NCI-H1048 (cell line): ENCODE measurements at regions not wholly inside any gene's neighbourhood (a gene's known extent, or its start where the extent isn't known, plus 50 kb on each side); places are given as distances from the start of the nearest gene placed in this dataset.
"Not testable (repeated sequence)": the region's sequence is repeated elsewhere in the genome, so short reads cannot be mapped to it uniquely, and the experiment has no call there.

Experiments
- DNase-seq: peaks from one replicate; lab custom pipeline; 2025; lab: John Stamatoyannopoulos, UW

- DNase-seq, result no peak
Observed at GRCh38 chr1:217137210-217137881, 414.1 kb upstream of the ESRRG start.

DNA sequence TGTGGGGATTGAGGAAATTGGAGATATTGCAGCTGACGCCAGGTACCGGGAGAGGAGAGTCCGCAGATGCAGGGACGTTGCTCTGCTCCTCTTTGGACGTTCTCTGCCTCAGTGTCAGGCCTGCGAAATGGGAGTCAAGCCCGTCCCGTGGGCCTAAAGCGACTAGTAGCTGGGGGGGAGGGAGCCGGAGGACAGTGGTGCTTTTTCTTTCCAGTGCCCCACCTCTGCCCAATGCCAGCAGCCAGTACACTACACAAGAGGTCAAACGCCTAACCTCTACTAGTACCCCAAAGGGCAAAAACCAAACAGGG lies 413.6 kb upstream of the ESRRG start:
- no peak for DNase-seq

- DNase-seq, result no peak
Observed at GRCh38 chr1:217135987-217136894, 413.0 kb upstream of the ESRRG start.

- no peak for DNase-seq
Observed at GRCh38 chr1:217135569-217135915, 412.3 kb upstream of the ESRRG start.

DNA sequence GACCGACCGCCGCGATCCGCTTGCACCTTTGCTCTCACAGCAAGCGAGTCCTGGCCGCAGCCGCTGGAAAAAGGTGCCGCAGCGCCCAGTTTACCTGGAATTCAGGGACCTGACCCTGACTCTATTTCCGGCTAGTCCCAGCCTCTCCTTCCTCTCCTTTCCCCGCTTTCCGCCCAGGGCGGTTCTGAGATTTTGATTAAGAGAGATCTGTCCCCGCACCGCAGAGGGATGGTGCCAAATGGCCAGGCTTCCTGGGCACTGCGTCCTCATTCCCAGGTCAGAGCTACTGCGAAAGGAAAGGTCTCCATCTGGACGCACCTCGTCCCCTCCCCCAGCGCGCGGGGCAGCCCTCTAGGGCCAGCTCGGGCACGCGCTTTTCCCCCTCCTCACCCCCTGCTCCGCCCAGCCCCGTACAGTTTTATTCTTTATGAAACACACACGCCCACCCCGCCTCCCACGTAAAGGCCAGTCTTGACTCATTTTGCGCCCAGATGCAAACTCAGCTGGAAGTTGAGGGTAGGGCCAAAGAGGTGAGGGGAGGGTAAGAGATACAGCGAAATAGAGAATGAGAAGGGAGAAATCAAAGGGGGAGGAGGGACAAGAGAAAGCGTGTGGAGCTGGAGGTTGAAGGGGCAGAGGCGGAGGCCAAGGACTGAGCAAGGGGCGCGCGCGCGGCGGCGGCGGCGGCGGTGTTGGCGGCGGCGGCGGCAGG lies 411.8 kb upstream of the ESRRG start:
- DNase-seq, result no peak

GRCh38 chr1:217133958-217134856 lies 411.0 kb upstream of the ESRRG start:
- DNase-seq, result no peak

DNA sequence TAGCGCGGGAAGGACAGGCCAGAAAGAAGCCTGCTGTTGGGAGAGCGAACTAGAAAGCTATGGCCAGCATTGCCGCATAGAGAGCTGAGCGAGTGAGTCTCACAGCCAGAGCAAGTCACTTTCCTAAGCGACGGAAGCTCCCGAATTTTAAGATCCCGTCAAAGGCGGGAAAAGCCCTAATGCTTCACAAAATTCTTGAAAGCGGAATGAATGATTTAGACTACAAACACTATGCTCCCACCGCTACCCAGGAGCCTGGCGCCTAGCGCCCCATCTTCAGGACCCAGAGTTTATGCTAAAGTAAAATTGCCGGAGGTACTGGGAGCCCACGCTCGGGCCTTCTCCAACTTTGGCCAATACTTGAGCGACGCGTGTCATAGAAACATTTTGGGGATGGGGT lies 409.9 kb upstream of the ESRRG start:
- DNase-seq, result no peak

DNA sequence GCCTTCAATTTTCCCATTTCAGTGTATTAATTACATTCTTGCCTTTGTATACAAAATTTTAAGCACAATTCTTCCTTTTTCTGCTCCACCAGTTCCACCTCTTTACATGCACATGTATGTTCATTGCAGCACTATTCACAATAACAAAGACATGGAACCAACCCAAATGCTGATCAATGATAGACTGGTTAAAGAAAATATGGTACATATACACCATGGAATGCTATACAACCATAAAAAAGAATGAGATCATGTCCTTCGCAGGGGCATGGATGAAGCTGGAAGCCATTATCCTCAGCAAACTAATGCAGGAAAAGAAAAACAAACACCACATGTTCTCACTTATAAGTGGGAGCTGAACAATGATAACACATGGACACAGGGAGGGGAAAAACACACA lies 400.1 kb upstream of the ESRRG start:
- DNase-seq, result not testable (repeated sequence)

- DNase-seq, result no peak
Observed at GRCh38 chr1:217117973-217118465, 394.8 kb upstream of the ESRRG start.

- DNase-seq, result no peak
Observed at GRCh38 chr1:217115404-217116380, 392.5 kb upstream of the ESRRG start.

DNA sequence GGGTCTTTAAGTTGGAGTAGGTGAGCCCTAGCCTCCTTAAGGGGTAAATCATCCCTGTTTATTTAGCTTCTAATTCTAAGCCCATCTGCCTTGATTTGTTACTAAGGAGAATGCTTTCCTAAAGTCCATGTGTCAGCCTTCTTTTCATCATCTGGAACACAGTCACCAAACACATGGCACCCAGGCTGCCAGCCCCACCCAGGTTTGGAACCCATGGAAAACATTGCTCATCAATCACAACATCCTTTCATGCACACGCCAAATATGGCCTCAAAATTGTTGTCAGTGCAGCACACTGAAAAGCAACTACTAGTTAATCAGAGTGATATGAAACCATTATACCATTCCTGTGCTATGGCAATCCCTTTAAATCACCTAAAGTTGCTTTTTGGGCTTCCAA lies 386.7 kb upstream of the ESRRG start:
- no peak for DNase-seq

DNA sequence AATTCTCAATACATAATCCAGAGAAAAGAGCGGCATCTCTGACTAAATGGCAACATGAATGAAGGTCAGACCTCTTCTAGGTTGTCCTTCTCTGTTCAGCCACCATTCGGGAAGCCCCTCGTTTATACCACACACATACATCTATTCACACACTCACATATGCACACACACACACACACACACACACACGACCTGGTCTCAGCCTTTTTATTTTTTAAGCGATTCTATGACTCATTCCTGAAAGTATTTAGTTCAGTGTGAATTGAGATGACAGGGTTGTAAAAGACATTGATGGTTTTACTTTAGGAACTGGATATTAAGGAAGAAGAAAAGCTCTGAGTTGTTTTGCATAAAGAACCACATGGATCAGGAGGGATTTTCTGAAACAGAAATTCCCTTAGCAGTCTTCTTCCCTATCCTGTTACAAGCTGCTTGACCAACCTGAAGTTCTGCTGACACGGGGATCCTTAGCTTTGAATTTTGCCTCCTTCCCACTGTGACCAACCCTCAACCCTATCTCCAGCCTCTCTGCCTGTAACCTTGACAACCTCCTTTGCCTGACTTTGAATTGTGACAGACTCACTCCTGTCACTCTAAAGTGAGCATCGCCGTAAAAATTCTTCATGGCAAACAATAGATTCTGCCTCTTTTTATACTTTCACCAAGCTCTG lies 383.1 kb upstream of the ESRRG start:
- no peak for DNase-seq

- DNase-seq, result no peak
Observed at GRCh38 chr1:217105437-217105836, 382.2 kb upstream of the ESRRG start.

DNA sequence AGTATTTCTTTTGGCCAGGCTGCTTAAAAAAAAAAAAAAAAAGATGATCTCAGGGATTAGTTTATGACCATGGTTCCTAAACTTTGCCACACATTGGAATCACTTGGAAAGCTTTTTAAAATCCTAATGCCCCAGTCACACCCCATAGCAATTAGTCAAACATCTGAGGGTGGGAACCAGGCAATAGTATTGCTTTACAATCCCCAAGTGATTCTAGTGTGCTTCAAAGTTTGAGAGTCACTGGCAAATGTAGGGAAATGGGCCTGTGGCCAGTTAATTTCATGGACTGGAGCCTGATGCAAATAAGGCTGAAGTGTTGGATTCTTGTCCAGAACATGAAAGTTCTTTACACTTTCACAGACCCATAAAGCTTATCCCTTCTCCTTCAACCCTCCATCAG lies 374.6 kb upstream of the ESRRG start:
- DNase-seq, result no peak

DNA sequence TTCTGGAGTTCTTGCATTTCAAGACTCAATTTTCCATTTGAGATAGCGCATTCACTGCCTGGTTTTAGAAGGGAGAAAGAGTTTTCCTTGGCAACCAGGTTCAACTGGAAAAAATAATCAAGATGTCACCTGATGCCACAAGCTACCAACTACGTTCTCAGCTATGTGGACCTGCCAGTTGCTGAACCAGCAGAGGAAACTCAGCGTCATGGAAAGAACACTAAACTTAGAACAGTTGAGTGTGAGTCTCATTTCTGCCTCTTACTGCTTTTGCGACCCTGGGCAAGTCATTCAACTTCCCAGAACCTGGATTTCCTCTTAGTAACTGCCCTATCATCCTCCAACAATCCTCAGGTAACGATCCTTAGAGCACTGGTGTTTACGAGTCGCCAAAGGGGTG lies 373.0 kb upstream of the ESRRG start:
- DNase-seq, result no peak

- peak; percentile 9 for DNase-seq
Observed at GRCh38 chr1:217095050-217095622, 371.9 kb upstream of the ESRRG start.

GRCh38 chr1:217091561-217091960 lies 368.3 kb upstream of the ESRRG start:
- DNase-seq, result no peak

DNA sequence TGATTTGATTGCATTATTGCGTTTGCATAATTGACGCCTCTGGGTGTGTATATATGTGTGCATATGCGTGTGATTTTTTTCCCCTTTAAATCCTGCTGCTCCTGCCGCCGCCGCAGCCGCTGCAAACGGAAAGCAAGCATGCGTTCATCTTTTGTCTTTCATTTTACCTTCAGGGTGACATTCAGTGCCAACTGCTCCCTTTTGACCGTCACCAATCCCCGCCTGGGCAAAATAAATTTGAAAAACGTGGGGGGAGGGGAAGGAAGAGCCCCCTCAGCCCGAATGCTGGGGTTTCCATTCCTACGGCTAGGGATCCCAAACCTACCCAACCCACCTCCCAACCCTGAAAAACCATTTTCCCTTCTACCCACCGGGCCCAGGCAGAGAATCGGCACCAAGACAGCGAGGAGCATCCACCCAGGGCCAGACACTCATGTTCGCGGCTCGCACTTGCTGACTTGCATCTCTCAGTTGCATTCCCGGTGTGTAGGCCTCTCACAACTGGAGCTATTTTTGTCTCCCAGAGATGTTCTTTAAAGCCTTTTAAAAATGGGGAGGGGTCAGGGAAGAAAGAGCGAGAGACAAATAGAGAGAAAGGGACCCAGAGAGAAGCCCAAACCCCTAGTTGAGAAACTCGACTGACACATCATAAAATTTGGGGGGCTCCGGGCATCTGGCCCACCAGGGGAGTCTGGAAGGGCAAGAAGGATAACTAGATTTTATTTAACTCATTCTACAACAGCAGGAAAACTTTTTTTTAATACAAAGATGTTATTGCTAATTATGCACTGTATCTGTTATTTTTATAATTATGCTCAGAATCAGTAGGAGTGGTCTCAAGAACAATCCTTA lies 367.1 kb upstream of the ESRRG start:
- DNase-seq, result no peak
